ENCODE measurements at regions not wholly inside any gene's neighbourhood (a gene's known extent, or its start where the extent isn't known, plus 50 kb on each side); places are given as distances from the start of the nearest gene placed in this dataset.

GRCh38 chr2:47682216-47682749 lies 100.7 kb upstream of the MSH6 start:
- no peaks in the 10 kb centered on the region for H3K9me3 ChIP-seq
- DNase-seq (no peak), ATAC-seq (no peak)
- TF ChIP-seq POLR2A (IDR thresholded peaks at IDR 0.05) = no peak
- no peak for TF ChIP-seq CTCF (IDR thresholded peaks at IDR 0.05)
- no peaks in the 10 kb centered on the region for H3K36me3 ChIP-seq (replicated peaks in 1 of 2; ENCODE audit: insufficient read depth in 1 of 2, low read depth in 2 of 2)
- H3K4me3 ChIP-seq = no peak overlapping the region
- no peak overlapping the region for H3K27ac ChIP-seq
- no peaks in the 10 kb centered on the region for H3K27me3 ChIP-seq
- no peaks in the 10 kb centered on the region for H3K4me1 ChIP-seq
- WGBS, 2 donors = 87 to 89% methylated on average over 8 of the region's 8 CpGs
- intact Hi-C loops (cut with DNase I) = no loop called here

- no peak overlapping the region for H3K4me3 ChIP-seq
- TF ChIP-seq POLR2A (IDR thresholded peaks at IDR 0.05) (no peak), CTCF (IDR thresholded peaks at IDR 0.05) (no peak)
- DNase-seq (no peak), ATAC-seq (no peak)
- intact Hi-C loops (cut with DNase I) = no loop called here
- no peaks in the 10 kb centered on the region for H3K4me1 ChIP-seq
- no peak overlapping the region for H3K27ac ChIP-seq
- H3K9me3 ChIP-seq = no peaks in the 10 kb centered on the region
- H3K36me3 ChIP-seq (replicated peaks in 1 of 2; ENCODE audit: insufficient read depth in 1 of 2, low read depth in 2 of 2) = no peaks in the 10 kb centered on the region
- H3K27me3 ChIP-seq = no peaks in the 10 kb centered on the region
- 63 to 65% methylated on average over 6 of the region's 6 CpGs for WGBS, 2 donors
Observed at GRCh38 chr2:47676261-47676926, 105.6 kb upstream of the KCNK12 start.

- no peak overlapping the region for H3K4me3 ChIP-seq
- 80 to 93% methylated on average over 2 of the region's 2 CpGs for WGBS, 2 donors
- TF ChIP-seq POLR2A (IDR thresholded peaks at IDR 0.05) (no peak), CTCF (IDR thresholded peaks at IDR 0.05) (no peak)
- no peaks in the 10 kb centered on the region for H3K9me3 ChIP-seq
- no peak overlapping the region for H3K27ac ChIP-seq
- H3K4me1 ChIP-seq = no peaks in the 10 kb centered on the region
- ATAC-seq (no peak), DNase-seq (no peak)
- H3K27me3 ChIP-seq = no peaks in the 10 kb centered on the region
- intact Hi-C loops (cut with DNase I) = no loop called here
- H3K36me3 ChIP-seq (replicated peaks in 1 of 2; ENCODE audit: insufficient read depth in 1 of 2, low read depth in 2 of 2) = no peaks in the 10 kb centered on the region
Observed at GRCh38 chr2:47675196-47675825, 104.5 kb upstream of the KCNK12 start.

- TF ChIP-seq CTCF (IDR thresholded peaks at IDR 0.05) = no peak
- no peak for TF ChIP-seq POLR2A (IDR thresholded peaks at IDR 0.05)
- H3K4me1 ChIP-seq = no peaks in the 10 kb centered on the region
- no peak for DNase-seq
- H3K27ac ChIP-seq = no peak overlapping the region
- no peak overlapping the region for H3K4me3 ChIP-seq
- H3K27me3 ChIP-seq = no peaks in the 10 kb centered on the region
- ATAC-seq = no peak
- no peaks in the 10 kb centered on the region for H3K36me3 ChIP-seq (replicated peaks in 1 of 2; ENCODE audit: insufficient read depth in 1 of 2, low read depth in 2 of 2)
- no peaks in the 10 kb centered on the region for H3K9me3 ChIP-seq
- intact Hi-C loops (cut with DNase I) = no loop called here
Observed at GRCh38 chr2:47666332-47666731, 95.5 kb upstream of the KCNK12 start.

GRCh38 chr2:47664817-47665216 lies 94.0 kb upstream of the KCNK12 start:
- Histone ChIP-seq H3K4me3 (no peak overlapping the region), H3K9me3 (no peaks in the 10 kb centered on the region), H3K27ac (no peak overlapping the region), H3K36me3 (replicated peaks in 1 of 2; ENCODE audit: insufficient read depth in 1 of 2, low read depth in 2 of 2) (no peaks in the 10 kb centered on the region), H3K27me3 (no peaks in the 10 kb centered on the region), H3K4me1 (no peaks in the 10 kb centered on the region)
- peak in 3 of 4 donors; percentile 4 to 19 (median 13) for DNase-seq
- 62 to 69% methylated on average over 7 of the region's 7 CpGs for WGBS, 2 donors
- no peak for ATAC-seq
- TF ChIP-seq POLR2A (IDR thresholded peaks at IDR 0.05) (no peak), CTCF (IDR thresholded peaks at IDR 0.05) (peak in 2 of 7 experiments; percentile 5 to 14)
- intact Hi-C loops (cut with DNase I) = no loop called here
